Loucy (cell line): ENCODE measurements at regions not wholly inside any gene's neighbourhood (a gene's known extent, or its start where the extent isn't known, plus 50 kb on each side); places are given as distances from the start of the nearest gene placed in this dataset.

Experiments used
- H2AFZ ChIP-seq: fragments of 200-600 bp; sonication (generic); 2 replicates; pipeline ENCODE4 v1.6.0; 2016; ENCODE audit warnings: antibody characterized with exemption, mild to moderate bottlenecking, low read length, moderate library complexity
- H3F3A ChIP-seq: fragments of 200-600 bp; 2 replicates; pipeline ENCODE4 v1.6.0; 2016; ENCODE audit warnings: antibody characterized with exemption, low read depth, mild to moderate bottlenecking
- H3K27me3 ChIP-seq: fragments of 200-600 bp; sonication (generic); 2 replicates; pipeline ENCODE4 v1.6.1; 2014; ENCODE audit warnings: low read length, mild to moderate bottlenecking; ENCODE audit not compliant: insufficient read depth, poor library complexity, severe bottlenecking
- H3K36me3 ChIP-seq: fragments of 200-600 bp; sonication (generic); 2 replicates; pipeline ENCODE4 v1.6.1; 2016; ENCODE audit warnings: low read length; ENCODE audit not compliant: insufficient read depth
- H3K4me1 ChIP-seq: fragments of 200-600 bp; sonication (generic); 2 replicates; pipeline ENCODE4 v1.5.1; 2014; ENCODE audit warnings: low read length, mild to moderate bottlenecking; ENCODE audit not compliant: insufficient read depth, poor library complexity, severe bottlenecking
- H3K4me2 ChIP-seq: fragments of 200-600 bp; sonication (generic); 2 replicates; pipeline ENCODE4 v1.6.0; 2014; ENCODE audit warnings: antibody characterized with exemption, low read length, low read depth, mild to moderate bottlenecking; ENCODE audit not compliant: poor library complexity, severe bottlenecking
- H3K4me3 ChIP-seq: fragments of 200-600 bp; sonication (generic); 2 replicates; pipeline ENCODE4 v1.5.1; 2014; ENCODE audit warnings: low read length, mild to moderate bottlenecking, mixed read lengths; ENCODE audit not compliant: poor library complexity, severe bottlenecking
- H3K79me2 ChIP-seq: fragments of 200-600 bp; sonication (generic); 2 replicates; pipeline ENCODE4 v1.6.1; 2014; ENCODE audit warnings: low read length; ENCODE audit not compliant: insufficient read depth
- H3K9ac ChIP-seq: fragments of 200-600 bp; sonication (generic); 2 replicates; pipeline ENCODE4 v1.6.0; 2014; ENCODE audit warnings: mild to moderate bottlenecking, low read depth, low read length, moderate library complexity; ENCODE audit not compliant: poor library complexity, severe bottlenecking
- H3K9me2 ChIP-seq: fragments of 200-600 bp; sonication (generic); replicated peaks from 2 replicates; pipeline ENCODE4 v1.6.1; 2016; ENCODE audit warnings: low read depth, low read length, mixed read lengths
- H3K9me3 ChIP-seq: fragments of 200-600 bp; sonication (generic); 2 replicates; pipeline ENCODE4 v1.6.1; 2014; ENCODE audit warnings: mild to moderate bottlenecking, antibody characterized with exemption, low read length, low read depth; ENCODE audit not compliant: insufficient read depth
- H4K20me1 ChIP-seq: fragments of 200-600 bp; sonication (generic); 2 replicates; pipeline ENCODE4 v1.6.0; 2014; ENCODE audit warnings: antibody characterized with exemption, low read length, mild to moderate bottlenecking; ENCODE audit not compliant: insufficient read depth, poor library complexity, severe bottlenecking
- EZH2phosphoT487 ChIP-seq: fragments of 200-600 bp; IDR thresholded peaks from 2 replicates; pipeline ENCODE4 v1.6.1; 2018; ENCODE audit warnings: antibody characterized with exemption, mild to moderate bottlenecking, moderate library complexity, borderline replicate concordance
- TF ChIP-seq, protein P1 (sequence below): fragments of 200-600 bp; sonication (generic); conservative IDR thresholded peaks from 2 replicates; pipeline ENCODE4 v1.5.1; 2014; ENCODE audit warnings: mild to moderate bottlenecking, antibody characterized with exemption, low read length

DNA sequence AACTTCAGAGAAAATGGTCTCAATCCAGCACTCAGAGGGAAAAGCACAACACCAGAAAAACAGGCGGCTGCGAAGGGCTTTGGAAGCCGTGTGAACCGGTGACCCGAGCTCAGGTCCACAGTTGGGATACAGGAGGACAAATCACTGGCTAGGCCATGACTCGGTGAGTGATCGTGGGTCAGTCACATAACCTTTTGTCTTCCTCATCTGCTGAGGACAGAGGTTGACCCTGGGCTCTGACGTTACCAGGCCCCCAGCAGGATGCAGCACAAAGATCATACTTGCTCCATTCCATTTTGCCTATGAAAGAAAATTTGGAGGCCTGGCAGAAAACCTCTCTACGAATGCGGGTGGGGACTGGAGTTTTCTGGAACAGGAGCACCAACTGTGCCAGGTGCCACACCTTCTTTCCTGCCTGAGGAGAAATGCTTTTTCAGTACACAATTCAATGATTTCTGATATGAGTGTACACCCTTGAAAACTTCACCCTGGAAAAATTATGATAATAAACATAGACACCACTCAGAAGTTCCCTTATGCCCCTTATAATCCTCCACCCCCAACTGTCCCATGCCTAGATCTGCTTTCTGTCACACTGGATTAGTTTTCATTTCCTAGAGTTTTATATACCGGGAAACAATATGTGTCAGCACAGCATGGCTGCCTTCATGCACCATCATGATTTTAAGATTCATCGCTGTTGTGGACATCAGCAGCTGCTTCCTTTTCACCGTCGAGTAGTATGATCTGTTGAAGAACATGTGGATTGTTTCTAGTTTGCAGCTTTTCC, 85.3 kb upstream of the RALGAPA2 start:
- no peaks in the 10 kb centered on the region for H4K20me1 ChIP-seq
- peaks cover 8% of the 10 kb centered on the region for H3K4me1 ChIP-seq

DNA sequence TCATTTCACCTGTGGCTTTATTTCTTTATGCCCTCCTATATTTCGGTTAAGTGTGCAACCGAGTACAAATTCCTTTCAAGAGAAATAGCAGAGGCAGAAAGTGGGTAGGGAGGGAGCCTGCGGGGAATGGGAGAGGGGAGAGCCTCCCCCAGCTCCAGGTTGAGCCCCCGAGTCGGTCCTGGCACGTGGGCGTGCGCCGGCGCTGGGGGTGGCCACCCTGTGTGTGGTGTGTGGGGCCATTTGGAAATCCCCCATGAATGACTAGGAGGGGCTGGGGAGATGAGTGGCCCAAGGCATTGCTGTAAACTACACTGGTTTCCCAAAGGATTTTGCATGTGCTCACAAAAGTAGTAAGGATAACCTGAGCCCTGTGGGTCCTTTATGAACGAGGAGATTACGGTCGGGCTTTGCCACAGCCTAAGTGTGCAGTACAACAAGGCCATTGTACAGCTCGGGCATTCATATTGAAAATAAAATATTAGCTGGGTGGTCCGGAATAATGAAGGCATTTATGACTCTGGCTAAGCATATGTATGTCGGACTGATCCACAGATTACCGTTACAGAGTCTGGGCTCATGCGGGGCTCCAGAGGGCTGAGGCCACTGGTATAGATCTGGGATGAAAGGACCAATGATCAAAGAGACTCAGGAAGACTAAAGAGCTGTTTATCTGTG, 84.5 kb upstream of the RALGAPA2 start:
- no peaks in the 10 kb centered on the region for H4K20me1 ChIP-seq

More for the DNA sequence above, 85.3 kb upstream of the RALGAPA2 start:
- Histone ChIP-seq H3K9me3 (no peaks in the 10 kb centered on the region), H3K79me2 (no peaks in the 10 kb centered on the region), H3K4me2 (no peak overlapping the region), H3K4me3 (no peak overlapping the region), H3K9ac (no peak overlapping the region), H3K27me3 (no peaks in the 10 kb centered on the region), H3F3A (no peaks in the 10 kb centered on the region), H2AFZ (no peak overlapping the region), H3K36me3 (no peaks in the 10 kb centered on the region), H3K9me2 (no peaks in the 10 kb centered on the region)
- TF ChIP-seq, protein P1, sequence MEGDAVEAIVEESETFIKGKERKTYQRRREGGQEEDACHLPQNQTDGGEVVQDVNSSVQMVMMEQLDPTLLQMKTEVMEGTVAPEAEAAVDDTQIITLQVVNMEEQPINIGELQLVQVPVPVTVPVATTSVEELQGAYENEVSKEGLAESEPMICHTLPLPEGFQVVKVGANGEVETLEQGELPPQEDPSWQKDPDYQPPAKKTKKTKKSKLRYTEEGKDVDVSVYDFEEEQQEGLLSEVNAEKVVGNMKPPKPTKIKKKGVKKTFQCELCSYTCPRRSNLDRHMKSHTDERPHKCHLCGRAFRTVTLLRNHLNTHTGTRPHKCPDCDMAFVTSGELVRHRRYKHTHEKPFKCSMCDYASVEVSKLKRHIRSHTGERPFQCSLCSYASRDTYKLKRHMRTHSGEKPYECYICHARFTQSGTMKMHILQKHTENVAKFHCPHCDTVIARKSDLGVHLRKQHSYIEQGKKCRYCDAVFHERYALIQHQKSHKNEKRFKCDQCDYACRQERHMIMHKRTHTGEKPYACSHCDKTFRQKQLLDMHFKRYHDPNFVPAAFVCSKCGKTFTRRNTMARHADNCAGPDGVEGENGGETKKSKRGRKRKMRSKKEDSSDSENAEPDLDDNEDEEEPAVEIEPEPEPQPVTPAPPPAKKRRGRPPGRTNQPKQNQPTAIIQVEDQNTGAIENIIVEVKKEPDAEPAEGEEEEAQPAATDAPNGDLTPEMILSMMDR = no peak

DNA sequence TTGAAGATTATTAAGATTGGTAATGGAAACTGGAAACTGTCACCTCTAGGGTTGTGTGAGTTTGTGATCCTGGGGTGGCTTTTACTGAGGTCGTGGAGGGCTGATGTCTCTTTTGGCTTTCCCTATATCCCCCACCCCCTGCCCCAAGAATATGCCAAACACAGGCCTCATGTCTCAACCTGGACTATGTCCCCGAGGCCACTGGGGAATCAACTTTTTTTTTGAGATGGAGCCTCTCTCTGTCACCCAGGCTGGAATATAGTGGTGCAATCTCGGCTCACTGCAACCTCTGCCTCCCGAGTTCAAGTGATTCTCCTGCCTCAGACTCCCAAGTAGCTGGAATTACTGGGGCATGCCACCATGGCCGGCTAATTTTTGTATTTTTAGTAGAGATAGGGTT, 83.3 kb upstream of the RALGAPA2 start:
- no peaks in the 10 kb centered on the region for H3K27me3 ChIP-seq
- no peak overlapping the region for H3K9ac ChIP-seq
- H2AFZ ChIP-seq = no peak overlapping the region
- H3K4me1 ChIP-seq = peaks cover under 1% of the 10 kb centered on the region
- TF ChIP-seq, protein P1 = no peak
- no peak for TF ChIP-seq EZH2phosphoT487
- H4K20me1 ChIP-seq = no peaks in the 10 kb centered on the region
- H3K4me2 ChIP-seq = no peak overlapping the region
- no peaks in the 10 kb centered on the region for H3K79me2 ChIP-seq
- no peaks in the 10 kb centered on the region for H3F3A ChIP-seq
- H3K36me3 ChIP-seq = no peaks in the 10 kb centered on the region
- H3K4me3 ChIP-seq = no peak overlapping the region
- no peaks in the 10 kb centered on the region for H3K9me2 ChIP-seq
- H3K9me3 ChIP-seq = no peaks in the 10 kb centered on the region

More for the DNA sequence above, 84.5 kb upstream of the RALGAPA2 start:
- no peaks in the 10 kb centered on the region for H3K27me3 ChIP-seq
- H3K4me2 ChIP-seq = no peak overlapping the region
- H3K9me2 ChIP-seq = no peaks in the 10 kb centered on the region
- H2AFZ ChIP-seq = no peak overlapping the region
- no peaks in the 10 kb centered on the region for H3K79me2 ChIP-seq
- no peaks in the 10 kb centered on the region for H3F3A ChIP-seq
- peaks cover 8% of the 10 kb centered on the region for H3K4me1 ChIP-seq
- no peaks in the 10 kb centered on the region for H3K36me3 ChIP-seq
- no peak overlapping the region for H3K9ac ChIP-seq
- H3K4me3 ChIP-seq = no peak overlapping the region
- TF ChIP-seq EZH2phosphoT487 = no peak
- TF ChIP-seq, protein P1 = no peak
- no peaks in the 10 kb centered on the region for H3K9me3 ChIP-seq
